ENCODE measurements at regions not wholly inside any gene's neighbourhood (a gene's known extent, or its start where the extent isn't known, plus 50 kb on each side); places are given as distances from the start of the nearest gene placed in this dataset.

- no peak for TF ChIP-seq CTCF (conservative IDR thresholded peaks at IDR 0.05; ENCODE audit: low read depth, low read length)
- TF ChIP-seq EZH2 (IDR thresholded peaks at IDR 0.05; ENCODE audit: low read length, unreplicated experiment) = no peak
- no peak for TF ChIP-seq EZH2phosphoT487 (IDR thresholded peaks at IDR 0.05; ENCODE audit: borderline replicate concordance, low read length)
These were observed 62.2 kb upstream of the RNF38 start for GRCh38 chr9:36462245-36462644.
